H9 (cell line): ENCODE measurements at regions not wholly inside any gene's neighbourhood (a gene's known extent, or its start where the extent isn't known, plus 50 kb on each side); places are given as distances from the start of the nearest gene placed in this dataset.

Experiments used
- DNase-seq: peaks from one replicate; pipeline ENCODE4 v3.0.0-alpha.2; 2017
- H2AFZ ChIP-seq: one replicate; pipeline ENCODE4 v1.6.1; 2013; ENCODE audit warnings: mild to moderate bottlenecking, low read length, control low read depth, moderate library complexity
- H2AK5ac ChIP-seq: 2 replicates; pipeline ENCODE4 v1.6.1; 2013; ENCODE audit warnings: low read length, control low read depth, mixed read lengths; ENCODE audit not compliant: insufficient read length
- H2BK120ac ChIP-seq: one replicate; pipeline ENCODE4 v1.6.1; 2013; ENCODE audit warnings: low read depth, mild to moderate bottlenecking, low read length, control low read depth, inconsistent platforms; ENCODE audit not compliant: poor library complexity, severe bottlenecking
- H2BK12ac ChIP-seq: 2 replicates; pipeline ENCODE4 v1.6.1; 2013; ENCODE audit warnings: low read length, control low read depth, mixed read lengths, low read depth; ENCODE audit not compliant: insufficient read length
- H2BK15ac ChIP-seq: 2 replicates; pipeline ENCODE4 v1.6.1; 2013; ENCODE audit warnings: low read depth, low read length, control low read depth
- H2BK20ac ChIP-seq: one replicate; pipeline ENCODE4 v1.6.1; 2013; ENCODE audit warnings: low read depth, mild to moderate bottlenecking, low read length, control low read depth, inconsistent platforms; ENCODE audit not compliant: poor library complexity, severe bottlenecking
- H2BK5ac ChIP-seq: 2 replicates; pipeline ENCODE4 v1.6.1; 2013; ENCODE audit warnings: low read length, control low read depth, mixed read lengths; ENCODE audit not compliant: insufficient read length
- H3K14ac ChIP-seq: 2 replicates; pipeline ENCODE4 v1.6.1; 2013; ENCODE audit warnings: low read length, control low read depth; ENCODE audit not compliant: insufficient read depth
- H3K18ac ChIP-seq: 2 replicates; pipeline ENCODE4 v1.6.1; 2013; ENCODE audit warnings: low read depth, mild to moderate bottlenecking, mixed read lengths, low read length, control low read depth; ENCODE audit not compliant: insufficient read length
- H3K23ac ChIP-seq: 2 replicates; pipeline ENCODE4 v1.6.1; 2013; ENCODE audit warnings: low read length, control low read depth, mixed read lengths, low read depth; ENCODE audit not compliant: insufficient read length
- H3K23me2 ChIP-seq: 2 replicates; pipeline ENCODE4 v1.6.1; 2013; ENCODE audit warnings: low read depth, mild to moderate bottlenecking, mixed read lengths, low read length, control low read depth; ENCODE audit not compliant: insufficient read length, poor library complexity, severe bottlenecking
- H3K27ac ChIP-seq: 2 replicates; pipeline ENCODE4 v1.5.1; 2013; ENCODE audit warnings: low read length, control low read depth, mixed read lengths, low read depth; ENCODE audit not compliant: insufficient read length
- H3K27me3 ChIP-seq: 2 replicates; pipeline ENCODE4 v1.6.1; 2013; ENCODE audit warnings: low read length, control low read depth, inconsistent platforms; ENCODE audit not compliant: insufficient read depth
- H3K4ac ChIP-seq: 2 replicates; pipeline ENCODE4 v1.6.1; 2013; ENCODE audit warnings: low read depth, mild to moderate bottlenecking, control low read depth, inconsistent platforms, low read length, moderate library complexity
- H3K4me1 ChIP-seq: 2 replicates; pipeline ENCODE4 v1.6.1; 2013; ENCODE audit warnings: low read length, control low read depth, inconsistent platforms; ENCODE audit not compliant: insufficient read depth
- H3K4me2 ChIP-seq: 2 replicates; pipeline ENCODE4 v1.6.1; 2013; ENCODE audit warnings: low read length, control low read depth, mixed read lengths; ENCODE audit not compliant: insufficient read length, insufficient read depth
- H3K56ac ChIP-seq: 2 replicates; pipeline ENCODE4 v1.6.1; 2013; ENCODE audit warnings: low read depth, mild to moderate bottlenecking, mixed read lengths, low read length, control low read depth; ENCODE audit not compliant: insufficient read length
- H3K79me1 ChIP-seq: 2 replicates; pipeline ENCODE4 v1.6.1; 2013; ENCODE audit warnings: low read depth, mild to moderate bottlenecking, moderate library complexity, low read length, control low read depth, inconsistent platforms; ENCODE audit not compliant: insufficient read depth, poor library complexity, severe bottlenecking
- H3K79me2 ChIP-seq: 2 replicates; pipeline ENCODE4 v1.6.1; 2013; ENCODE audit warnings: low read length, control low read depth, inconsistent platforms; ENCODE audit not compliant: insufficient read depth
- H3K9ac ChIP-seq: 2 replicates; pipeline ENCODE4 v1.6.1; 2013; ENCODE audit warnings: low read length, control low read depth, mixed read lengths; ENCODE audit not compliant: insufficient read length; ENCODE audit errors: extremely low read depth
- H3K9me3 ChIP-seq: one replicate; pipeline ENCODE4 v1.6.1; 2013; ENCODE audit warnings: low read depth, low read length, inconsistent platforms; ENCODE audit not compliant: control insufficient read depth
- H3T11ph ChIP-seq: one replicate; pipeline ENCODE4 v1.6.1; 2013; ENCODE audit warnings: mild to moderate bottlenecking, low read length, control low read depth, inconsistent platforms
- H4K20me1 ChIP-seq: one replicate; pipeline ENCODE4 v1.6.1; 2013; ENCODE audit not compliant: control insufficient read depth, insufficient read length, insufficient read depth
- H4K5ac ChIP-seq: 2 replicates; pipeline ENCODE4 v1.6.1; 2013; ENCODE audit warnings: low read depth, mild to moderate bottlenecking, mixed read lengths, low read length, control low read depth; ENCODE audit not compliant: insufficient read length
- H4K8ac ChIP-seq: replicated peaks from 2 replicates; pipeline ENCODE4 v1.6.1; 2013; ENCODE audit warnings: low read length, control low read depth, mixed read lengths, low read depth; ENCODE audit not compliant: insufficient read length
- H4K91ac ChIP-seq: 2 replicates; pipeline ENCODE4 v1.6.1; 2013; ENCODE audit warnings: low read depth, mild to moderate bottlenecking, moderate library complexity, mixed read lengths, low read length, control low read depth; ENCODE audit not compliant: insufficient read length
- H3K27ac Mint-ChIP-seq, 3 experiments: 2 replicates in 2 of 3; 3 replicates in 1 of 3; pipeline ENCODE4 v1.8.0; 2020 to 2021; ENCODE audit warnings: mixed read lengths in 3 of 3, mild to moderate bottlenecking in 1 of 3, moderate library complexity in 1 of 3
- H3K27me3 Mint-ChIP-seq: 2 replicates; pipeline ENCODE4 v1.8.0; 2021; ENCODE audit warnings: low read depth, mild to moderate bottlenecking, moderate library complexity, mixed read lengths
- H3K36me3 Mint-ChIP-seq, 3 experiments: 2 replicates in 2 of 3; 3 replicates in 1 of 3; pipeline ENCODE4 v1.8.0; 2020 to 2021; ENCODE audit warnings: low read depth in 3 of 3, mixed read lengths in 3 of 3; ENCODE audit not compliant: insufficient read depth in 1 of 3
- H3K4me1 Mint-ChIP-seq, 2 experiments: 2 replicates each; pipeline ENCODE4 v1.8.0; 2020; ENCODE audit warnings: mixed read lengths in 2 of 2
- H3K4me3 Mint-ChIP-seq, 2 experiments: 2 replicates in 1 of 2; 3 replicates in 1 of 2; pipeline ENCODE4 v1.8.0; 2020 to 2021; ENCODE audit warnings: mild to moderate bottlenecking in 2 of 2, mixed read lengths in 2 of 2, moderate library complexity in 1 of 2
- H3K9me3 Mint-ChIP-seq, 2 experiments: 2 replicates in 1 of 2; 3 replicates in 1 of 2; pipeline ENCODE4 v1.8.0; 2020; ENCODE audit warnings: mild to moderate bottlenecking in 2 of 2, mixed read lengths in 2 of 2, moderate library complexity in 1 of 2
- CTCF ChIP-seq: fragments of 200-600 bp; sonication (generic); conservative IDR thresholded peaks from 3 replicates; pipeline ENCODE4 v1.8.0; 2021; ENCODE audit warnings: antibody characterized with exemption, mild to moderate bottlenecking
- WGBS: extraction: QIAGEN DNeasy Blood & Tissue Kit; methylation state at CpG from one replicate; pipeline ENCODE4 v1.1.7; 2013; ENCODE audit warnings: missing lambda C conversion rate, low lambda C conversion rate, mixed read lengths; ENCODE audit not compliant: insufficient read length; ENCODE audit errors: extremely low coverage; 5-methylcytosine and 5-hydroxymethylcytosine counted together

GRCh38 chr13:80612804-80613203, 271.9 kb upstream of the SPRY2 start:
- Histone ChIP-seq H3K79me2 (no peaks in the 10 kb centered on the region), H4K5ac (no peak overlapping the region), H2AK5ac (no peak overlapping the region), H3K9me3 (no peaks in the 10 kb centered on the region), H3K4ac (no peak overlapping the region), H2BK20ac (no peak overlapping the region), H2BK5ac (no peak overlapping the region), H3T11ph (no peak overlapping the region), H3K4me2 (no peak overlapping the region), H3K27me3 (no peaks in the 10 kb centered on the region), H2BK120ac (no peak overlapping the region), H3K56ac (no peak overlapping the region), H3K23ac (no peak overlapping the region), H3K9ac (no peak overlapping the region), H4K91ac (no peak overlapping the region), H3K14ac (no peak overlapping the region), H3K4me1 (no peaks in the 10 kb centered on the region), H2BK12ac (no peak overlapping the region), H4K20me1 (no peaks in the 10 kb centered on the region), H3K79me1 (no peaks in the 10 kb centered on the region), H3K27ac (no peak overlapping the region), H2AFZ (no peak overlapping the region), H4K8ac (no peak overlapping the region), H2BK15ac (no peak overlapping the region), H3K23me2 (no peaks in the 10 kb centered on the region), H3K18ac (no peak overlapping the region)
- H3K9me3 Mint-ChIP-seq, result no peaks in the 10 kb centered on the region; a peak in 1 of 5 replicates
- no peaks in the 10 kb centered on the region for H3K27me3 Mint-ChIP-seq
- no peak for DNase-seq
- WGBS, result no CpG with 5 or more reads among the region's 6 CpGs
- H3K36me3 Mint-ChIP-seq, result no peaks in the 10 kb centered on the region
- H3K4me1 Mint-ChIP-seq, result peaks cover 0 to 4% of the 10 kb centered on the region in 2 experiments; a peak in 2 of 4 replicates
- no peak for TF ChIP-seq CTCF
- H3K27ac Mint-ChIP-seq, result no peak overlapping the region
- no peak overlapping the region for H3K4me3 Mint-ChIP-seq
